Testis (tissue), 2 donors: ENCODE measurements at regions not wholly inside any gene's neighbourhood (a gene's known extent, or its start where the extent isn't known, plus 50 kb on each side); places are given as distances from the start of the nearest gene placed in this dataset.

Experiments used
- POLR2A ChIP-seq: fragments of 450-650 bp; IDR thresholded peaks from one replicate; pipeline ENCODE4 v1.6.1; 2017; ENCODE audit warnings: antibody characterized with exemption, mild to moderate bottlenecking, moderate library complexity
- TF ChIP-seq, protein P1 (sequence below), 3 experiments: fragments of 450-650 bp in 2 of 3; fragments of 200-600 bp in 1 of 3; sonication (generic) in 1 of 3; IDR thresholded peaks; one replicate each; pipeline ENCODE4 v1.5.1; 2016 to 2019; ENCODE audit warnings: antibody characterized with exemption in 3 of 3, mild to moderate bottlenecking in 2 of 3, moderate library complexity in 1 of 3

DNA sequence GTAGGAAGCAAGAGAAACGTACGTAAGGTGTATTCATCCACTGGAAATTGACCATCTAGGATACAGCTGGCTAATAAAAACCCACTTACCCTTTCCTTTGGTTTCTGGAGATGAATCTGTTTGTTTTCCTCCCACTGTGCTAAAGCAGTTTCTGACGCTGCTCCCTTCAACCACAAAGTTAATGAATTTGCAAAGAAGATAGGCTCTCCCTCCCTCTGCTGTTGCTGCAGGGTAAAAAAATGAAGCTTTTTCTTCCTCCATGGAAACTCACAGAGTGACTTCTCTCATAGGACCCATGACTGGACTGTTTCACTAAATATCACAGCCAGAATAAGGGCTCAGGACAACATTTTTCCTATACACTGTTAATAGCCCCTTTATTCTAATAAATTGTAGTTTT lies 172.1 kb upstream of the LRRN1 start:
- TF ChIP-seq, protein P1, sequence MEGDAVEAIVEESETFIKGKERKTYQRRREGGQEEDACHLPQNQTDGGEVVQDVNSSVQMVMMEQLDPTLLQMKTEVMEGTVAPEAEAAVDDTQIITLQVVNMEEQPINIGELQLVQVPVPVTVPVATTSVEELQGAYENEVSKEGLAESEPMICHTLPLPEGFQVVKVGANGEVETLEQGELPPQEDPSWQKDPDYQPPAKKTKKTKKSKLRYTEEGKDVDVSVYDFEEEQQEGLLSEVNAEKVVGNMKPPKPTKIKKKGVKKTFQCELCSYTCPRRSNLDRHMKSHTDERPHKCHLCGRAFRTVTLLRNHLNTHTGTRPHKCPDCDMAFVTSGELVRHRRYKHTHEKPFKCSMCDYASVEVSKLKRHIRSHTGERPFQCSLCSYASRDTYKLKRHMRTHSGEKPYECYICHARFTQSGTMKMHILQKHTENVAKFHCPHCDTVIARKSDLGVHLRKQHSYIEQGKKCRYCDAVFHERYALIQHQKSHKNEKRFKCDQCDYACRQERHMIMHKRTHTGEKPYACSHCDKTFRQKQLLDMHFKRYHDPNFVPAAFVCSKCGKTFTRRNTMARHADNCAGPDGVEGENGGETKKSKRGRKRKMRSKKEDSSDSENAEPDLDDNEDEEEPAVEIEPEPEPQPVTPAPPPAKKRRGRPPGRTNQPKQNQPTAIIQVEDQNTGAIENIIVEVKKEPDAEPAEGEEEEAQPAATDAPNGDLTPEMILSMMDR (IDR thresholded peaks at IDR 0.05), result no peak
- no peak for TF ChIP-seq POLR2A
